ENCODE measurements at regions not wholly inside any gene's neighbourhood (a gene's known extent, or its start where the extent isn't known, plus 50 kb on each side); places are given as distances from the start of the nearest gene placed in this dataset.

DNA sequence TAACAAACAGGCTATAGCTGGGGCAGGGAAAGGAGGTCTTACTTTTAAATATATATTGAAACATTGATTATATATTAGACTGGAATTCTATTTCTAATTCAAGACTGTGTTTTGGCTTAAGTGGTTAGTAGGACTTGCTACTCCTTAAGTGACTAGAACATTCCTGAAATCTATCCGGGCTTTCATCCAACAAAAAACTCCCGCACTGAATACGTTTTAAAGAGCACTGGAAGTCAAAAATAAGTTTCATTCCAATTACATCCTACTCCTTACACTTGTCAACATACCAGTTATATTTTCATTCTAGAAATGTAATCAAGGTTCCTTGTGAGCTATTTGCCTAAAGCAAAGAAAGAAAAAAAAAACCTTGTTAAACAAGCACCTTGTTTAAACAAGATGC, 204.6 kb downstream of the SP3 start:
- ChIA-PET CTCF (no interaction called here), POLR2A (no interaction called here)
- DNase-seq (ENCODE audit: extremely low spot score) = no peak
- TF ChIP-seq L3MBTL2 (conservative IDR thresholded peaks at IDR 0.05) = no peak
- no peak for TF ChIP-seq BHLHE40 (IDR thresholded peaks at IDR 0.05; ENCODE audit: borderline replicate concordance)
- TF ChIP-seq LEF1 (IDR thresholded peaks at IDR 0.05; ENCODE audit: borderline replicate concordance) = no peak
- no peak for TF ChIP-seq FOXK2 (IDR thresholded peaks at IDR 0.05)
- TF ChIP-seq HDGF (IDR thresholded peaks at IDR 0.05; ENCODE audit: borderline replicate concordance) = no peak
- TF ChIP-seq FOXM1 (IDR thresholded peaks at IDR 0.05; ENCODE audit: borderline replicate concordance) = no peak
- no peak for TF ChIP-seq NFRKB (IDR thresholded peaks at IDR 0.05)
- TF ChIP-seq, protein P1, sequence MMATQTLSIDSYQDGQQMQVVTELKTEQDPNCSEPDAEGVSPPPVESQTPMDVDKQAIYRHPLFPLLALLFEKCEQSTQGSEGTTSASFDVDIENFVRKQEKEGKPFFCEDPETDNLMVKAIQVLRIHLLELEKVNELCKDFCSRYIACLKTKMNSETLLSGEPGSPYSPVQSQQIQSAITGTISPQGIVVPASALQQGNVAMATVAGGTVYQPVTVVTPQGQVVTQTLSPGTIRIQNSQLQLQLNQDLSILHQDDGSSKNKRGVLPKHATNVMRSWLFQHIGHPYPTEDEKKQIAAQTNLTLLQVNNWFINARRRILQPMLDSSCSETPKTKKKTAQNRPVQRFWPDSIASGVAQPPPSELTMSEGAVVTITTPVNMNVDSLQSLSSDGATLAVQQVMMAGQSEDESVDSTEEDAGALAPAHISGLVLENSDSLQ (IDR thresholded peaks at IDR 0.05) = no peak
- TF ChIP-seq ELF4 (IDR thresholded peaks at IDR 0.05) = no peak
- no peak for TF ChIP-seq SP1 (IDR thresholded peaks at IDR 0.05)
- no peak for TF ChIP-seq ZNF384 (IDR thresholded peaks at IDR 0.05)
- TF ChIP-seq SUZ12 (IDR thresholded peaks at IDR 0.05) = no peak
- no peak for TF ChIP-seq ARNT (IDR thresholded peaks at IDR 0.05)
- no peak for TF ChIP-seq FOXA1 (IDR thresholded peaks at IDR 0.05)
- no peak for TF ChIP-seq CTBP1 (IDR thresholded peaks at IDR 0.05; ENCODE audit: borderline replicate concordance)
- TF ChIP-seq TARDBP (IDR thresholded peaks at IDR 0.05) = no peak

DNA sequence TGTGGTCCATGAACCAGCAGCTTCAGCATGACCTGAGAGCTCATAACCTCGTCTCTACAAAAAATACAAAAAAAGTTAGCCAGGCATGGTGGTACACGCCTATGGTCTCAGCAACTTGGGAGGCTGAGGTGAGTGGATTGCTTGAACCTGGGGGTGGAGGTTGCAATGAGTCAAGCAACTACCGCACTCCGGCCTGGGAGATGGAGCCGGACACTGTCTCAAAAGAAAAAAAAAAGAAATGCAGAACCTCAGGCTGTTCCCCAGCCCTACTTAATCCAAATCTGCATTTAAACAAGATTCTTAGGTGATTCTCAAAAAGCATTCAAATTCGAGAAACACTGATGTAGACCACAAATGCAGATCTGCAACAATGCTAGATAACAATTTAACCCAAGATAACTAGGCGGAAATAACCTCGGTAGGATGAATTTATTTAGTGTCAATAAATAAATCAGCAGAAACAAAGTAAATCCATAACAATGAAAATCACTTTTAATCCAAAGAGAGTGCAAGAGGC, 203.5 kb downstream of the SP3 start:
- DNase-seq (ENCODE audit: extremely low spot score) = no peak
- ChIA-PET CTCF (no interaction called here), POLR2A (no interaction called here)
- TF ChIP-seq L3MBTL2 (conservative IDR thresholded peaks at IDR 0.05) (no peak), LEF1 (IDR thresholded peaks at IDR 0.05; ENCODE audit: borderline replicate concordance) (no peak), NFRKB (IDR thresholded peaks at IDR 0.05) (no peak)

DNA sequence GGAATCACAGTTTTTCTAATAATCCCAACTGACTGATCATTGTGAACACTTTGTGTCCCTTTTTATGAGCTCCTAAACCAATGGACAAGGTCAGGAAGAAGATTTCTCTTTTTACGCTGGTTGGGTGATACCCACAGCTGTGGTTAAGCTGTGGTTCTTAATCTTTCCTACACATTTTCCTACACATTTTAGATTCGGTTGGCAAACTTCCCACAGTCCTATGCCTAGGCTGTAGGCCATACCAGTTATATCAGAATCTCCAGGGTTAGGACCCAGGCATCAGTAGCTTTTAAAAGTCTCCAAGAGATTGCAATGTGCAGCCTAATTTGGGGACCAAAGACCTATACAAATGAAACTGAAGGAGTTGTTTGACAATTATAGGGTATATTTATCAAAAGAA, 203.0 kb downstream of the SP3 start:
- TF ChIP-seq ZNF384 (IDR thresholded peaks at IDR 0.05) (no peak), FOXM1 (IDR thresholded peaks at IDR 0.05; ENCODE audit: borderline replicate concordance) (no peak), BHLHE40 (IDR thresholded peaks at IDR 0.05; ENCODE audit: borderline replicate concordance) (no peak), FOXK2 (IDR thresholded peaks at IDR 0.05) (no peak), TARDBP (IDR thresholded peaks at IDR 0.05) (no peak), SUZ12 (IDR thresholded peaks at IDR 0.05) (no peak), ELF4 (IDR thresholded peaks at IDR 0.05) (no peak), HDGF (IDR thresholded peaks at IDR 0.05; ENCODE audit: borderline replicate concordance) (no peak), NFRKB (IDR thresholded peaks at IDR 0.05) (no peak), SP1 (IDR thresholded peaks at IDR 0.05) (no peak), LEF1 (IDR thresholded peaks at IDR 0.05; ENCODE audit: borderline replicate concordance) (no peak), ARNT (IDR thresholded peaks at IDR 0.05) (no peak), L3MBTL2 (conservative IDR thresholded peaks at IDR 0.05) (no peak), FOXA1 (IDR thresholded peaks at IDR 0.05) (no peak)
- TF ChIP-seq, protein P1 (IDR thresholded peaks at IDR 0.05) = no peak
- ChIA-PET POLR2A (no interaction called here), CTCF (no interaction called here)
- no peak for DNase-seq (ENCODE audit: extremely low spot score)

DNA sequence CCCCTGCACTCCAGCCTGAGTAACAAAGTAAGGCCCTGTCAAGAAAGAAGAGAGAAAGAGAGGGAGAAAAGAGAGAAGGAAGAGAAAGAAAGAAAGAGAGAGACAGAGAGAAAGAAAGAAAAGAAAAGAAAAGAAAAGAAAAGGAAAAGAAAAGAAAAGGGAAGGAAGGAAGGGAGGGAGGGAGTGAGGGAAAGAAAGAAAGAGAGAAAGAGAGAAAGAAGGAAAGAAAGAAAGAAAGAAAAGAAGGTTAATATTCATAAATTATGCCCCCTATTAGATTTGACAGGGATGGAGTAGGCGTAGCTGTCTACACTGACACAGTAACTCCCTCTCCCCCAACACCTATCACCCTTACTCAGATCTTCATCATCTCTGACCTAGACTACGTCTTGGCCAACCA, 202.3 kb downstream of the SP3 start:
- no peak for TF ChIP-seq SUZ12 (IDR thresholded peaks at IDR 0.05)
- no peak for TF ChIP-seq ZNF384 (IDR thresholded peaks at IDR 0.05)
- no peak for TF ChIP-seq CTBP1 (IDR thresholded peaks at IDR 0.05; ENCODE audit: borderline replicate concordance)
- TF ChIP-seq NFRKB (IDR thresholded peaks at IDR 0.05) = no peak
- no peak for TF ChIP-seq SP1 (IDR thresholded peaks at IDR 0.05)
- no peak for TF ChIP-seq L3MBTL2 (conservative IDR thresholded peaks at IDR 0.05)
- no peak for TF ChIP-seq ARNT (IDR thresholded peaks at IDR 0.05)
- TF ChIP-seq BHLHE40 (IDR thresholded peaks at IDR 0.05; ENCODE audit: borderline replicate concordance) = no peak
- TF ChIP-seq ELF4 (IDR thresholded peaks at IDR 0.05) = no peak
- TF ChIP-seq FOXK2 (IDR thresholded peaks at IDR 0.05) = no peak
- TF ChIP-seq FOXM1 (IDR thresholded peaks at IDR 0.05; ENCODE audit: borderline replicate concordance) = no peak
- TF ChIP-seq FOXA1 (IDR thresholded peaks at IDR 0.05) = no peak
- TF ChIP-seq TARDBP (IDR thresholded peaks at IDR 0.05) = no peak
- TF ChIP-seq, protein P1 (IDR thresholded peaks at IDR 0.05) = no peak
- CTCF ChIA-PET = no interaction called here
- DNase-seq (ENCODE audit: extremely low spot score) = no peak
- POLR2A ChIA-PET = no interaction called here

GRCh38 chr2:173763641-173764040, 201.5 kb downstream of the SP3 start:
- TF ChIP-seq SP1 (IDR thresholded peaks at IDR 0.05) (no peak), ARNT (IDR thresholded peaks at IDR 0.05) (no peak), FOXM1 (IDR thresholded peaks at IDR 0.05; ENCODE audit: borderline replicate concordance) (no peak), L3MBTL2 (conservative IDR thresholded peaks at IDR 0.05) (no peak), FOXA1 (IDR thresholded peaks at IDR 0.05) (no peak), TARDBP (IDR thresholded peaks at IDR 0.05) (no peak), ZNF384 (IDR thresholded peaks at IDR 0.05) (no peak), HDGF (IDR thresholded peaks at IDR 0.05; ENCODE audit: borderline replicate concordance) (no peak), SUZ12 (IDR thresholded peaks at IDR 0.05) (no peak), BHLHE40 (IDR thresholded peaks at IDR 0.05; ENCODE audit: borderline replicate concordance) (no peak), NFRKB (IDR thresholded peaks at IDR 0.05) (no peak), FOXK2 (IDR thresholded peaks at IDR 0.05) (no peak), LEF1 (IDR thresholded peaks at IDR 0.05; ENCODE audit: borderline replicate concordance) (no peak), ELF4 (IDR thresholded peaks at IDR 0.05) (no peak)
- TF ChIP-seq, protein P1 (IDR thresholded peaks at IDR 0.05) = no peak
- POLR2A ChIA-PET = no interaction called here
- no peak for DNase-seq (ENCODE audit: extremely low spot score)
- CTCF ChIA-PET = no interaction called here

DNA sequence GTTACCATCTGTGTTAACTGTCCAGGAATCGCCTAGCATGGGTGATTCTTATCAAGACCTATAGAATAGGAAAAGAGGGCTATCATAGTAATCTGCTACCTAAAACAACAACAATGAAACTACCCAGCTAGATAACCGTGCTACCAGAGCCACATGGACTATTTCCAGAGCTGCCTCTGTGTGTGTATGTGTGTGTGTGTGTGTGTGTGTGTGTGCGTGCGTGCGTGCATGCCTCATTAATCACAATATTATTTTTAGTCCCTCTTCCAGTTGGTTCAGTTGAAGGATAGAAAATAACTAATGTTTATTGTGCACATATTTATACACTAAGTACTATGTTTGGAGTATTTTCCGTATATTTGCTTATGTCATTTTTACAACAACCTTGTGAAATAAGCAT, 201.1 kb downstream of the SP3 start:
- ChIA-PET POLR2A (no interaction called here), CTCF (no interaction called here)

More for the DNA sequence above, 201.1 kb downstream of the SP3 start:
- TF ChIP-seq FOXK2 (IDR thresholded peaks at IDR 0.05) = no peak
- TF ChIP-seq HDGF (IDR thresholded peaks at IDR 0.05; ENCODE audit: borderline replicate concordance) = no peak
- TF ChIP-seq SUZ12 (IDR thresholded peaks at IDR 0.05) = no peak
- TF ChIP-seq FOXA1 (IDR thresholded peaks at IDR 0.05) = no peak
- no peak for TF ChIP-seq ELF4 (IDR thresholded peaks at IDR 0.05)
- TF ChIP-seq LEF1 (IDR thresholded peaks at IDR 0.05; ENCODE audit: borderline replicate concordance) = no peak
- TF ChIP-seq, protein P1 (IDR thresholded peaks at IDR 0.05) = no peak
- TF ChIP-seq CTBP1 (IDR thresholded peaks at IDR 0.05; ENCODE audit: borderline replicate concordance) = no peak
- no peak for TF ChIP-seq BHLHE40 (IDR thresholded peaks at IDR 0.05; ENCODE audit: borderline replicate concordance)
- TF ChIP-seq FOXM1 (IDR thresholded peaks at IDR 0.05; ENCODE audit: borderline replicate concordance) = no peak
- TF ChIP-seq TARDBP (IDR thresholded peaks at IDR 0.05) = no peak
- TF ChIP-seq L3MBTL2 (conservative IDR thresholded peaks at IDR 0.05) = no peak
- TF ChIP-seq SP1 (IDR thresholded peaks at IDR 0.05) = no peak
- no peak for TF ChIP-seq NFRKB (IDR thresholded peaks at IDR 0.05)
- no peak for TF ChIP-seq ZNF384 (IDR thresholded peaks at IDR 0.05)
- TF ChIP-seq ARNT (IDR thresholded peaks at IDR 0.05) = no peak
- DNase-seq (ENCODE audit: extremely low spot score) = no peak
